ENCODE measurements at regions not wholly inside any gene's neighbourhood (a gene's known extent, or its start where the extent isn't known, plus 50 kb on each side); places are given as distances from the start of the nearest gene placed in this dataset. TPM values are rescaled to one million over a fixed set of nuclear protein-coding genes. Genes with fewer than 3 reads are reported as not detected.

Small RNAs in the stretch of these regions (small RNA-seq; reads per million reads assigned to genes)
- gene MTCO1P35: not detected
- gene MTND6P6: not detected
- not detected for gene RF00019
- not detected for gene RNU6-1308P
